ENCODE measurements at regions not wholly inside any gene's neighbourhood (a gene's known extent, or its start where the extent isn't known, plus 50 kb on each side); places are given as distances from the start of the nearest gene placed in this dataset.

DNA sequence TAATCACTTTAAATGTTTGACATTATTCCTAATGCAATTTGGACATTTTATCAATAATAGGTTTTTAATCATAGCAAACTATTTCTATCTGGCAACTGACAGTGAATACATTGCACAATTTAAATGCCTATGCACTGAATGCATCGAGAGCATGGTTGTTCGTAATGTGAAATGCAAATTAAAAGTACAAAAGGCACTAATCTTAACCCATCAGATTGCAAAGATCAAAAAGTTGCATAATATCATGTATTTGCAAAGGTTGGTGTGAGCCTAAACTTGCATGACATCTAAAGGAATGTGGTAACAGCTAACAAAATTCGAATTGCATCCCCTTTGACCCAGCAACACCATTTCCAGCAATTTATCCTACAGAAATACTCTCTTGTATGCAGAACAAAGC is 469.9 kb upstream of the IRAK1BP1 start:
- H3K4me1 ChIP-seq (ENCODE audit: insufficient read depth, low read length), result 0 out of 2 replicates have a peak, but pooled peaks cover 2% of the 10 kb centered on the region
- no peaks in the 10 kb centered on the region for H3K9me3 ChIP-seq (ENCODE audit: insufficient read depth, low read depth, low read length)
- H3K36me3 ChIP-seq (ENCODE audit: insufficient read depth, low read depth, low read length), result no peaks in the 10 kb centered on the region
- no peak overlapping the region for H3K27ac ChIP-seq (ENCODE audit: low read length)
- no peak overlapping the region for H3K4me3 ChIP-seq (ENCODE audit: low read length)
- no peak overlapping the region for H3K9ac ChIP-seq (ENCODE audit: low read depth, low read length)
- H3K27me3 ChIP-seq (ENCODE audit: insufficient read depth, low read length), result no peaks in the 10 kb centered on the region

DNA sequence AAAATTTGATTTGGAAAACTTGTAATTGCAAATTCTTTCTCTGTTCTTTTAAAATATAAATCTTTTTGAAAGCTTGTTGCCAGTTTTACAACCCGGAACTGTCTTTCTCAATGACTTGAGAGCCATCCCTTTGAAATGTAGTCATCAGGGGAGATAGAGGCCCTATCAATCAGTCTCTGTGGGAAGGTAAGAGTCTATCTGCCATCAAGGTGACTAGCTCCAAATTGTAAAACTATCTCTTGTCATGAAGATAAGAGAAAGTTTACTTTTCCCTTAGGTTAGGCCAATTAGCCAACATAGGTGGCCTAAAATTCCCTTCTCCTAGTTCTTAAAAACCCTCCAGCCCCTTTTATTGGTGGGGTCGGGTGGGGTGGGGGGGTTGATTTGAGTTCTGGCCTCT is 469.1 kb upstream of the IRAK1BP1 start:
- H3K4me3 ChIP-seq (ENCODE audit: low read length), result no peak overlapping the region
- no peaks in the 10 kb centered on the region for H3K27me3 ChIP-seq (ENCODE audit: insufficient read depth, low read length)
- H3K36me3 ChIP-seq (ENCODE audit: insufficient read depth, low read depth, low read length), result no peaks in the 10 kb centered on the region
- 0 out of 2 replicates have a peak, but pooled peaks cover 2% of the 10 kb centered on the region for H3K4me1 ChIP-seq (ENCODE audit: insufficient read depth, low read length)
- H3K9me3 ChIP-seq (ENCODE audit: insufficient read depth, low read depth, low read length), result no peaks in the 10 kb centered on the region
- H3K27ac ChIP-seq (ENCODE audit: low read length), result no peak overlapping the region
- H3K9ac ChIP-seq (ENCODE audit: low read depth, low read length), result no peak overlapping the region

DNA sequence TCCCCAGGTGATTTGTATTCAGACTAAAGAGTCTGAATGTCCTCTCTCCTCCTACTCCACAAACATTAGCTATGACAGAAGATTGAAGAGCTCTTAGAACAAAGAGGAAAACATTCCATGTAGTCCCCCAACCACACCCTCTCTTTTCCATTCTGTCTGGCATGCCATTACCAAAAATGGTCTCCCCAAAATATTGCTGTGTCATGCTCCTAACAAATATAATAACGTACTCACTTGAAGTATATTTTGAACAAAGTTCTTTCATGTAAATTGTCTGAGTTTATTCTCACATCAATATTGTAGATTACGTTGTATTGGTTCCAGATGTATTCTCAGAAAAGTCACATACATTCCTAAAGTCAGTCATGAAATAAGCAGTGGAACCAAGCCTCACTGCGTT is 467.3 kb upstream of the IRAK1BP1 start:
- H3K27me3 ChIP-seq (ENCODE audit: insufficient read depth, low read length), result no peaks in the 10 kb centered on the region
- H3K9ac ChIP-seq (ENCODE audit: low read depth, low read length), result no peak overlapping the region
- H3K36me3 ChIP-seq (ENCODE audit: insufficient read depth, low read depth, low read length), result no peaks in the 10 kb centered on the region
- H3K4me1 ChIP-seq (ENCODE audit: insufficient read depth, low read length), result 0 out of 2 replicates have a peak, but pooled peaks cover 2% of the 10 kb centered on the region
- no peaks in the 10 kb centered on the region for H3K9me3 ChIP-seq (ENCODE audit: insufficient read depth, low read depth, low read length)
- no peak overlapping the region for H3K4me3 ChIP-seq (ENCODE audit: low read length)
- H3K27ac ChIP-seq (ENCODE audit: low read length), result no peak overlapping the region

- Histone ChIP-seq H3K4me3 (ENCODE audit: low read length) (no peak overlapping the region), H3K9ac (ENCODE audit: low read depth, low read length) (no peak overlapping the region), H3K36me3 (ENCODE audit: insufficient read depth, low read depth, low read length) (no peaks in the 10 kb centered on the region), H3K4me1 (ENCODE audit: insufficient read depth, low read length) (no peaks in the 10 kb centered on the region), H3K9me3 (ENCODE audit: insufficient read depth, low read depth, low read length) (peaks cover 6% of the 10 kb centered on the region), H3K27ac (ENCODE audit: low read length) (no peak overlapping the region), H3K27me3 (ENCODE audit: insufficient read depth, low read length) (no peaks in the 10 kb centered on the region)
These were observed 440.0 kb upstream of the IRAK1BP1 start for GRCh38 chr6:78427386-78427785.

- H3K4me3 ChIP-seq (ENCODE audit: low read length), result no peak overlapping the region
- no peak overlapping the region for H3K27ac ChIP-seq (ENCODE audit: low read length)
- H3K36me3 ChIP-seq (ENCODE audit: insufficient read depth, low read depth, low read length), result no peaks in the 10 kb centered on the region
- no peak overlapping the region for H3K9ac ChIP-seq (ENCODE audit: low read depth, low read length)
- H3K27me3 ChIP-seq (ENCODE audit: insufficient read depth, low read length), result no peaks in the 10 kb centered on the region
- H3K4me1 ChIP-seq (ENCODE audit: insufficient read depth, low read length), result no peaks in the 10 kb centered on the region
- no peaks in the 10 kb centered on the region for H3K9me3 ChIP-seq (ENCODE audit: insufficient read depth, low read depth, low read length)
These were observed 436.8 kb upstream of the IRAK1BP1 start for GRCh38 chr6:78430521-78430920.

DNA sequence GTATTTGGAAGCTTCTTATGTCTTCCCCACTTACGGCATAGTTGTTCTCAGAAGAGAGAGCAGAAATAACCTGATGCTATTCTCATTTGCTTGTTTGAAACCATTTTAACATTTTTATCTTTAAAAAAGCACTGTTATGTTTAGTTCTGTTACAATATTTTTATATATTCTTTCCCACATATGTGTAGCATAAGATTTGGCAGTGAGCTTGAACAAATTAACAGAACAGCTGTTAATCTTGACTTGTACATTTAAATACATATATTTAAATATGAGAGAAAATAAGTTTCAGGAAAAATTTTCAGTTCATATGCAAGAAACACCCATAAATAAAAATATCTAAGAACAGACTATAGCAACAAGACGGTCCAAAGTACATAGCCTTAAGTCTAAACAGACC is 431.7 kb upstream of the IRAK1BP1 start:
- Histone ChIP-seq H3K9me3 (ENCODE audit: insufficient read depth, low read depth, low read length) (no peaks in the 10 kb centered on the region), H3K36me3 (ENCODE audit: insufficient read depth, low read depth, low read length) (no peaks in the 10 kb centered on the region), H3K27ac (ENCODE audit: low read length) (no peak overlapping the region), H3K4me3 (ENCODE audit: low read length) (no peak overlapping the region), H3K4me1 (ENCODE audit: insufficient read depth, low read length) (no peaks in the 10 kb centered on the region), H3K9ac (ENCODE audit: low read depth, low read length) (no peak overlapping the region), H3K27me3 (ENCODE audit: insufficient read depth, low read length) (no peaks in the 10 kb centered on the region)

DNA sequence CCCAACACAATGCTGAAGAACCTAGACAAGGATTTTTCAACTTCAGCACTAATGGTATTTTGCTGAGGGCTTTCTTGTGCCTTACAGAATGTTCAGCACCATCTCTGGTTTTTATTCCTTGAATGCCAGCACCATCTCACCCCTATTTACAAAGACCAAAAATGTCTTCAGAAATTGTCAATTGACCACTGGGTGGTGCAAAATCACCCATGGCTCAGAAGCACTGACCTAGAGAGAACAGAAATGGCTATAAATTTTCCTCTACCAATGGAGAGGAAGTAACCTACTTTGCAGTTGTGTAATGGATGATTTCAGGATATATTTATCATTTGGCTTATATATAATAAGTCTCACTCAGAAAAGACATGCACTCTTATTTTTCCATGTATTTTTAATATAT is 431.0 kb upstream of the IRAK1BP1 start:
- Histone ChIP-seq H3K27ac (ENCODE audit: low read length) (no peak overlapping the region), H3K36me3 (ENCODE audit: insufficient read depth, low read depth, low read length) (no peaks in the 10 kb centered on the region), H3K9ac (ENCODE audit: low read depth, low read length) (no peak overlapping the region), H3K4me3 (ENCODE audit: low read length) (no peak overlapping the region), H3K27me3 (ENCODE audit: insufficient read depth, low read length) (no peaks in the 10 kb centered on the region), H3K9me3 (ENCODE audit: insufficient read depth, low read depth, low read length) (no peaks in the 10 kb centered on the region), H3K4me1 (ENCODE audit: insufficient read depth, low read length) (no peaks in the 10 kb centered on the region)

DNA sequence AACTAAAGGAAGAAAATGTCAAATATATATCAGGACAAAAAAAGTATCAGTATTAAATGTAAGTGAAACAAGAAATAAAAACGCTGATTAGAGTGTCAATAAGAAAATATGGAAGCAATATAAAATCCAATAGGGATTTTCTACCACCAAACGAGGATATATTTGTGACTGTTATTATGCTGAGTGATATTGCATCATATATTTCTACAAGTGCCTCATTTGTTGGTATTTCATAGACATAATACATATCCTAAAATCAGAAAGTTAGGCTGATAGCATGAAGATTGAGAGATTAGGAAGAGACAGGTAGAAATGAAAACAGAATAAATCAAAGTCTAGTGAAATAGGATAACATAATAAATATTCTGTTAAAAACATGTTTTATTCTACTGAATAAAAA is 429.2 kb upstream of the IRAK1BP1 start:
- no peak overlapping the region for H3K4me3 ChIP-seq (ENCODE audit: low read length)
- no peaks in the 10 kb centered on the region for H3K36me3 ChIP-seq (ENCODE audit: insufficient read depth, low read depth, low read length)
- H3K9me3 ChIP-seq (ENCODE audit: insufficient read depth, low read depth, low read length), result no peaks in the 10 kb centered on the region
- H3K27ac ChIP-seq (ENCODE audit: low read length), result no peak overlapping the region
- H3K27me3 ChIP-seq (ENCODE audit: insufficient read depth, low read length), result no peaks in the 10 kb centered on the region
- no peak overlapping the region for H3K9ac ChIP-seq (ENCODE audit: low read depth, low read length)
- H3K4me1 ChIP-seq (ENCODE audit: insufficient read depth, low read length), result no peaks in the 10 kb centered on the region

DNA sequence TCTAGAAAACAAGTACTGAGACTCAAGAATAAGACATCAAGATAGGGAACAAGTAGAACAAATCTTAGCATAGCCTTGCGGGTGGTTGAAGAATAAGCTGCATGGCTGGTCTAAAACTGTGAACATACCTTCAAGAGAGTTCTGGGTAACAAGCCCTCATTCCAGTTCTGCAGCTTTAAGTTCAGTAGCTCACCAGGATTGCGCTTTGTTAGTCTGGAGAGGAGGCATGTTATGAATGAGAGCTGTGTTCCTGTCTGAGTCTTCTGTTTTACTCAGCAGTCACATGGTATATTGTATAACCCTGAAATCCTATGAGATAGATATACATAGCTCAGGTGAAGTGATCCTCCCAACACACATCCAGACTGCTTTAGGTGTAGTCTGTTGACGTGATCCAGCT is 406.6 kb upstream of the IRAK1BP1 start:
- Histone ChIP-seq H3K27me3 (ENCODE audit: insufficient read depth, low read length) (no peaks in the 10 kb centered on the region), H3K4me1 (ENCODE audit: insufficient read depth, low read length) (no peaks in the 10 kb centered on the region), H3K27ac (ENCODE audit: low read length) (no peak overlapping the region), H3K9me3 (ENCODE audit: insufficient read depth, low read depth, low read length) (peaks cover 6% of the 10 kb centered on the region; the same call in 1 of the 2 replicates), H3K36me3 (ENCODE audit: insufficient read depth, low read depth, low read length) (no peaks in the 10 kb centered on the region), H3K9ac (ENCODE audit: low read depth, low read length) (no peak overlapping the region), H3K4me3 (ENCODE audit: low read length) (no peak overlapping the region)

DNA sequence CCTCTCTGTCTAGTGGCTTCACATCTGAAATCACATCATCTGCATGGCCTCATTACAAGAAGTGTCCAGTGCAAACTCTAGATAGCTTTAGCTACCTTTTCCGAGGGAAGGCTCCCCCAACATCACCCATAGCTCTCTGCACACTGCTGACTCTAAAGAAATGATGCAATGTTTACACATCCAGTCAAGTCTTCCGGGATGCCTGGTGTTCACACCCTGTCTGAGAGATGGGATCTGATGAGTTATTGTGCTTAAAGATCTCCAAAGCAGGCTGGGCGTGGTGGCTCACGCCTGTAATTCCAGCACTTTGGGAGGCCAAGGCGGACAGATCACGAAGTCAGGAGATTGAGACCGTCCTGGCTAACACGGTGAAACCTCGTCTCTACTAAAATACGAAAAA is 404.6 kb upstream of the IRAK1BP1 start:
- H3K36me3 ChIP-seq (ENCODE audit: insufficient read depth, low read depth, low read length), result no peaks in the 10 kb centered on the region
- no peaks in the 10 kb centered on the region for H3K4me1 ChIP-seq (ENCODE audit: insufficient read depth, low read length)
- no peak overlapping the region for H3K9ac ChIP-seq (ENCODE audit: low read depth, low read length)
- no peak overlapping the region for H3K27ac ChIP-seq (ENCODE audit: low read length)
- H3K27me3 ChIP-seq (ENCODE audit: insufficient read depth, low read length), result no peaks in the 10 kb centered on the region
- peaks cover 11% of the 10 kb centered on the region; the same call in 1 of the 2 replicates for H3K9me3 ChIP-seq (ENCODE audit: insufficient read depth, low read depth, low read length)
- H3K4me3 ChIP-seq (ENCODE audit: low read length), result no peak overlapping the region

GRCh38 chr6:78465059-78465634 is 402.2 kb upstream of the IRAK1BP1 start:
- Histone ChIP-seq H3K9me3 (ENCODE audit: insufficient read depth, low read depth, low read length) (peaks cover 11% of the 10 kb centered on the region; the same call in 1 of the 2 replicates), H3K4me3 (ENCODE audit: low read length) (no peak overlapping the region), H3K4me1 (ENCODE audit: insufficient read depth, low read length) (no peaks in the 10 kb centered on the region), H3K27ac (ENCODE audit: low read length) (no peak overlapping the region), H3K36me3 (ENCODE audit: insufficient read depth, low read depth, low read length) (no peaks in the 10 kb centered on the region), H3K9ac (ENCODE audit: low read depth, low read length) (no peak overlapping the region), H3K27me3 (ENCODE audit: insufficient read depth, low read length) (no peaks in the 10 kb centered on the region)

DNA sequence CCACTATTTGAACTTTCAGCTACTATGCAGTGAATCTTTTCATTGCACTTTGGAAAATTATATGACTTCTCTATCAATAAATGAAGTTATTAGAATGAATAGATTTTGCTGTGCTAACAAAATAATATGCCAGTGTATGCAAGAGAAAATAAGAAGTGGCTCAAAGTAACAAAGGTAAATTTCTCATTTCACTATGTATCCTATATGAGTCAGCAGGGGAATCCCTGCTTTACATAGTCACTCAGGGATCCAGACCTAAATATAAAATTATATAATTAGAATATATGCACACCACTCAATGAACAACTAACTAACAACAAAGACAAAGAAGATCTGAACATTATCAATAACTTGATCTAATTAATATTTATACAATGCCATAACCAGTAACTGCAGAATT is 390.8 kb upstream of the IRAK1BP1 start:
- Histone ChIP-seq H3K36me3 (ENCODE audit: insufficient read depth, low read depth, low read length) (no peaks in the 10 kb centered on the region), H3K27ac (ENCODE audit: low read length) (no peak overlapping the region), H3K9me3 (ENCODE audit: insufficient read depth, low read depth, low read length) (no peaks in the 10 kb centered on the region), H3K4me1 (ENCODE audit: insufficient read depth, low read length) (no peaks in the 10 kb centered on the region), H3K9ac (ENCODE audit: low read depth, low read length) (no peak overlapping the region), H3K27me3 (ENCODE audit: insufficient read depth, low read length) (no peaks in the 10 kb centered on the region), H3K4me3 (ENCODE audit: low read length) (no peak overlapping the region)

All from iPS-20b (cell line).